ENCODE measurements at regions not wholly inside any gene's neighbourhood (a gene's known extent, or its start where the extent isn't known, plus 50 kb on each side); places are given as distances from the start of the nearest gene placed in this dataset.

- DNase-seq: no peak
Measured at GRCh38 chr10:131676046-131676799, 224.6 kb upstream of the PPP2R2D start.

- DNase-seq: no peak
Measured at GRCh38 chr10:131676800-131677421, 223.9 kb upstream of the PPP2R2D start.

GRCh38 chr10:131677671-131678070, 223.1 kb upstream of the PPP2R2D start:
- DNase-seq: no peak

- no peak for DNase-seq
Measured at GRCh38 chr10:131678171-131678570, 222.6 kb upstream of the PPP2R2D start.

- no peak for DNase-seq
Measured at GRCh38 chr10:131678613-131679012, 222.2 kb upstream of the PPP2R2D start.

GRCh38 chr10:131679926-131680325, 220.9 kb upstream of the PPP2R2D start:
- no peak for DNase-seq

- no peak for DNase-seq
Measured at GRCh38 chr10:131681122-131681521, 219.7 kb upstream of the PPP2R2D start.

GRCh38 chr10:131681656-131682055, 219.2 kb upstream of the PPP2R2D start:
- DNase-seq: no peak

- DNase-seq: no peak
Measured at GRCh38 chr10:131682271-131682962, 218.4 kb upstream of the PPP2R2D start.

GRCh38 chr10:131683281-131683861, 217.4 kb upstream of the PPP2R2D start:
- no peak for DNase-seq

- no peak for DNase-seq
Measured at GRCh38 chr10:131683941-131684340, 216.9 kb upstream of the PPP2R2D start.

GRCh38 chr10:131685007-131685406, 215.8 kb upstream of the PPP2R2D start:
- no peak for DNase-seq

GRCh38 chr10:131685576-131685975, 215.2 kb upstream of the PPP2R2D start:
- no peak for DNase-seq

- no peak for DNase-seq
Measured at GRCh38 chr10:131686781-131687420, 213.9 kb upstream of the PPP2R2D start.

GRCh38 chr10:131688304-131688703, 212.5 kb upstream of the PPP2R2D start:
- DNase-seq: no peak

- DNase-seq: no peak
Measured at GRCh38 chr10:131689016-131689415, 211.8 kb upstream of the PPP2R2D start.

GRCh38 chr10:131689486-131689885, 211.3 kb upstream of the PPP2R2D start:
- no peak for DNase-seq

- DNase-seq: no peak
Measured at GRCh38 chr10:131689954-131690757, 210.7 kb upstream of the PPP2R2D start.

GRCh38 chr10:131690805-131691239, 210.0 kb upstream of the PPP2R2D start:
- no peak for DNase-seq

- no peak for DNase-seq
Measured at GRCh38 chr10:131691481-131692090, 209.2 kb upstream of the PPP2R2D start.

- DNase-seq: no peak
Measured at GRCh38 chr10:131692176-131692575, 208.6 kb upstream of the PPP2R2D start.
